AG04450 (cell line): ENCODE measurements at regions not wholly inside any gene's neighbourhood (a gene's known extent, or its start where the extent isn't known, plus 50 kb on each side); places are given as distances from the start of the nearest gene placed in this dataset.
A peak's percentile ranks its signal among the peaks of the same experiment; 100 is the strongest.

ENCODE experiments used
- CTCF ChIA-PET: fragments of 300-600, 350-600 bp; formaldehyde crosslinking; extraction: SDS; loops from one replicate; lab custom pipeline; 2022; ENCODE audit warnings: antibody characterized with exemption, inconsistent platforms; lab: Charles Lee
- POLR2A ChIA-PET: fragments of 350-600 bp; formaldehyde crosslinking; extraction: SDS; loops from one replicate; lab custom pipeline; 2021; ENCODE audit warnings: antibody characterized with exemption, inconsistent platforms; lab: Yijun Ruan, JAX
- DNase-seq: peaks from one replicate; pipeline ENCODE4 v3.0.0-alpha.2; 2011; ENCODE audit warnings: low read depth, low spot score
- H3K27ac ChIP-seq: one replicate; pipeline ENCODE4 v1.5.1; 2012; ENCODE audit warnings: low read depth, low read length, control low read depth
- H3K27me3 ChIP-seq: one replicate; pipeline ENCODE4 v1.6.0; 2012; ENCODE audit warnings: low read length; ENCODE audit not compliant: control insufficient read depth, insufficient read depth
- H3K4me3 ChIP-seq: 2 replicates; pipeline ENCODE4 v1.5.1; 2011; ENCODE audit warnings: mild to moderate bottlenecking, low read depth, low read length, control low read depth
- H3K9me3 ChIP-seq: 2 replicates; pipeline ENCODE4 v1.5.1; 2012; ENCODE audit warnings: low read length; ENCODE audit not compliant: control insufficient read depth, insufficient read depth
- CTCF ChIP-seq: IDR thresholded peaks from 2 replicates; pipeline ENCODE4 v1.5.1; 2011; ENCODE audit warnings: low read depth, low read length, control low read depth, inconsistent platforms

GRCh38 chr19:28961772-28962500, 251.0 kb downstream of the UQCRFS1 start:
- TF ChIP-seq CTCF: no peak
- H3K4me3 ChIP-seq: no peak overlapping the region
- H3K27ac ChIP-seq: peak overlapping the region; percentile 77
- H3K27me3 ChIP-seq: no peaks in the 10 kb centered on the region
- ChIA-PET POLR2A (no interaction called here), CTCF (no interaction called here)
- DNase-seq: no peak
- no peaks in the 10 kb centered on the region; the same call in 1 of the 2 replicates for H3K9me3 ChIP-seq

- POLR2A ChIA-PET: no interaction called here
Observed at GRCh38 chr19:28960986-28961705, 251.8 kb downstream of the UQCRFS1 start.

GRCh38 chr19:28960586-28960985, 252.4 kb downstream of the UQCRFS1 start:
- Histone ChIP-seq H3K27me3 (no peaks in the 10 kb centered on the region), H3K27ac (peak overlapping the region; percentile 77), H3K9me3 (no peaks in the 10 kb centered on the region; the same call in 1 of the 2 replicates), H3K4me3 (no peak overlapping the region)
- TF ChIP-seq CTCF: no peak
- ChIA-PET POLR2A (no interaction called here), CTCF (no interaction called here)
- no peak for DNase-seq

More at GRCh38 chr19:28960986-28961705, 251.8 kb downstream of the UQCRFS1 start:
- no peak overlapping the region for H3K4me3 ChIP-seq
- TF ChIP-seq CTCF: no peak
- DNase-seq: no peak
- no peaks in the 10 kb centered on the region for H3K27me3 ChIP-seq
- CTCF ChIA-PET: no interaction called here
- H3K9me3 ChIP-seq: no peaks in the 10 kb centered on the region; the same call in 1 of the 2 replicates
- H3K27ac ChIP-seq: peak overlapping the region; percentile 77

- H3K9me3 ChIP-seq: peaks cover 7% of the 10 kb centered on the region; the same call in 1 of the 2 replicates
- CTCF ChIA-PET: no interaction called here
- no peaks in the 10 kb centered on the region for H3K27me3 ChIP-seq
- H3K27ac ChIP-seq: no peak overlapping the region
- H3K4me3 ChIP-seq: no peak overlapping the region
- POLR2A ChIA-PET: no interaction called here
- no peak for DNase-seq
- no peak for TF ChIP-seq CTCF
Observed at GRCh38 chr19:28956961-28957360, 256.0 kb downstream of the UQCRFS1 start.

- DNase-seq: no peak
- CTCF ChIA-PET: no interaction called here
Observed at GRCh38 chr19:28956421-28956820, 256.5 kb downstream of the UQCRFS1 start.

More at GRCh38 chr19:28956421-28956820, 256.5 kb downstream of the UQCRFS1 start:
- Histone ChIP-seq H3K27ac (no peak overlapping the region), H3K27me3 (no peaks in the 10 kb centered on the region), H3K9me3 (peaks cover 7% of the 10 kb centered on the region; the same call in 1 of the 2 replicates), H3K4me3 (no peak overlapping the region)
- no peak for TF ChIP-seq CTCF
- POLR2A ChIA-PET: no interaction called here
